ENCODE measurements at regions not wholly inside any gene's neighbourhood (a gene's known extent, or its start where the extent isn't known, plus 50 kb on each side); places are given as distances from the start of the nearest gene placed in this dataset.

GRCh38 chr6:8855411-8855810, 420.1 kb upstream of the SLC35B3 start:
- TF ChIP-seq CTCF (conservative IDR thresholded peaks at IDR 0.05; ENCODE audit: low read depth, low read length) (no peak), EZH2 (IDR thresholded peaks at IDR 0.05; ENCODE audit: borderline replicate concordance, low read depth, low read length, poor library complexity, severe bottlenecking) (no peak)

All from A673 (cell line).